Activated T-helper 1 cell treated with anti-CD3 and anti-CD28 coated beads, Interleukin-2, amount 50 U/mL, for 16 hours (primary cell): ENCODE measurements at regions not wholly inside any gene's neighbourhood (a gene's known extent, or its start where the extent isn't known, plus 50 kb on each side); places are given as distances from the start of the nearest gene placed in this dataset.

Experiments
- DNase-seq, 2 donors: peaks; one replicate each; pipeline ENCODE4 v3.0.0-alpha.2; 2020; ENCODE audit warnings: low read depth in 1 of 2, low spot score in 1 of 2

DNA sequence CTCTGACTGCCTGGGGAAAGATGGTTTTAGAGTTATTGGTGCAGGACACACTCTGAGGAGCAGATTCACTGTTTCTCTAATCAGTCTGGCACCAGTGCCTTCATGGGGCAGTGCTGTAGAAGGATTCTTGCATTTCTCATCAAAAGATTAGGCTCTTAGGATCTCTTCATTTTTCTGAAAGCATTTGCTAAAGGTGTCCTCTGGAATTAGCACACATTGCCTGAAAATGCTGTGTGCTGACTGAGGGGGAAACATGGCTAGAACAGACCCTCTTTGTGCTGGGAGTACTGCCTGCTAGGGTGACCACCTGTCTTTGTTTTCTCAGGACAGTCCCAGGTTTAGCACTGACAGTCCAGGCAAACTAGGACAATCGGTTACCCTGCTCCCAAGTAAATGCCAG lies 301.0 kb downstream of the PTEN start:
- no peak for DNase-seq

DNA sequence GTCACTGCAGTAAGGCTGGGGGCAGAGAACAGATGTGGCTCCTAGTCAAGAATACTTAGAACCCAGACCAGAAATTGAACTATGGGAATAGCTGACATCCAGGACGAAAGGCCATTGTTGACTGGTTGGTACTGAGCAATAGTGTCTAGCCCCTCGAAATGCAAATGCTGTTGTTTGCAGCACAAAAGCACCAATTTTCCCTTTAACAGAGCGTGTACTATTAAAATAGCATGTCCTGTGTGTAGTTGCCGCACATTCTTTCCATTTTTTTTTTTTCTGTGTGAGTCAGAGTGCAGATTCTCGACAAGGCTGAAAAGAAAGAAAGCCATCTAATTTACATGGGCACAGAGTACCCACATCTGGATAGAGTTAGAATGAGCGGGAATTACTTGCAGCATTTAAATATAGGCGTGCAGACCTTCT lies 302.4 kb downstream of the PTEN start:
- DNase-seq: no peak

DNA sequence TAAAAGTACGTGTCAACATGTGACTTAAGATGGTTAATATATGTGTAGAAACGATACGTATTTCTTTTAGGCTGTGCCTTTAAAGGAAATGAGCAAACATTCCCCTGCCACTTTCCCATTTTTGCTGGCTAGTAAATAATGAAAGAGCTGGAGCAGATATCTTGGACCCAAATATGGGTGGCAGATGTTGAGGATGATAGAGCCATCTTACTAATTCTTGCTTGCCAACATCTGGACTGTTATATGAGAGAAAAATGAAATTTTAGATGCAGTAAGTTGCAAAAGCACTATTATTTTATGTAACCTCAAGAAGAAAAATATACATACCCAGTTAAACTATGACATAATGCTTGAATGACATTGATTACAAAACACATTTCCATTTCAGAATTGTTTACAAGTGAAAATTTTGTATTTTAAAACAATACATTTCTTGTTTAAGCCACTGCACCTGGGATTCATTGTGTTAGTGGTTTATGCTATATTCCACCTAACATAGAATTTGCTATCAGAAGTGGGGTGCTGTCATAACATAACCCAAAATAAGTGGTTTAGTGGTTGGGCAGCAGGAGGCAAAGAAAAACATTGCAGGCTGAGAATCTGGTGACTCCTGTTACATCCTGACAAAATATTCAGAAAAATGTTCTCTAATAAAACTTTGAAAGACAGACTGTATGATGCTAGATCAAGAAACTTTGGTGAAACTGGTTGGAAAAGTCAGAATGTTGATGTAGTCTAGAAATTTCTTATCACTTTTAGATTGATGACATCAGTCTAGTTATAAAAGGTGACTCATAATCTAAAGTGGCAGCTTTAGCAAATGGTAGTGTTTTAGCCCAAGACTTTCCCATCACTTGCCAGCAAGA lies 305.0 kb downstream of the PTEN start:
- DNase-seq: no peak

DNA sequence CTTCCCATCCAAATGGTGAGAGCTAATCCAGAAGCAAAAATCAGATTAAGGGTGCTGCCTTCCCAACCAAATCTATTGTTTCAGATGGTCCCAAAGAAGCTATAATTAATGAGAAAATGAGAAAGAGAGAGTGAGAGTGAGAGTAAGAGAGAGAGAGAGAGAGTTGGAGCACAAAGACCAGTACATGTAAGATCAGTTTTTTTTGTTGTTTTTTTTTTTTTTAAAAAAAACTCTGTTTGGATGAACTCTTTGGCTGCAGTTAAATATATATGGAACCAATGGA lies 305.6 kb downstream of the PTEN start:
- no peak for DNase-seq

DNA sequence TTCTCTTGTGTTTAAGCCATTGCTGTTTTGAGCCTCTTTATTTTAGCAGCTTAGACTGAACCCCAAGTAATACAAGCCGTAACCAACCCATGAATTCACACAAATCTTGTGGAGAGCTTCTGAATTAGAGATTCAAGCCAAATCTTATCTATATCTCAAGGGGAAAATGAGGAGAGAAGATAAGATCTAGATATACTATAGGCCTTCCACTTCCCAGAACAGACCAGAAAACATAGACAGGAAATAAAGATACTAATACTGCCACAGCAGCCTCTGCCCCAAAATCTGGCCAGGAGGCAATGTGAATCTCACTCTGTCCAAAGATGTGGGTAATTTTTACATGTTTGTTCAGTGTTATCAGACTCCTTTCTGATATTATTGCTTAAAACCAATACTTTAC lies 307.2 kb downstream of the PTEN start:
- DNase-seq: no peak

DNA sequence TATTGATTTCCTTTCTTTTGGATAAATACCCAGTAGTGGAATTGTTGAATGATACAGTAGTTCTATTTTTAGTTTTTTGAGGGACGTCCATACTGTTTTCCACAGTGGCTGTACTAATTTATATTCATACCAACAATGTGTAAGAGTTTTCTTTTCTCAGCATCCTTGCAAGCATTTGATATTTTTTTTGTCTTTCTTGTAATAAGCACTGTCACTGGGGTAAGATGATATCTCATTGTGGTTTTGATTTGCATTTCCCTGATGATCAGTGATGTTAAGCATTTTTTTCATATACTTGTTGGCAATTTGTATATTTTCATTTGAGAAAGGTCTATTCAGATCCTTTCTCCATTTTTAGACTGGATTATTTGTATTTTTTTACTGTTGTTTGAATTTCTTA lies 308.7 kb downstream of the PTEN start:
- DNase-seq: no peak

DNA sequence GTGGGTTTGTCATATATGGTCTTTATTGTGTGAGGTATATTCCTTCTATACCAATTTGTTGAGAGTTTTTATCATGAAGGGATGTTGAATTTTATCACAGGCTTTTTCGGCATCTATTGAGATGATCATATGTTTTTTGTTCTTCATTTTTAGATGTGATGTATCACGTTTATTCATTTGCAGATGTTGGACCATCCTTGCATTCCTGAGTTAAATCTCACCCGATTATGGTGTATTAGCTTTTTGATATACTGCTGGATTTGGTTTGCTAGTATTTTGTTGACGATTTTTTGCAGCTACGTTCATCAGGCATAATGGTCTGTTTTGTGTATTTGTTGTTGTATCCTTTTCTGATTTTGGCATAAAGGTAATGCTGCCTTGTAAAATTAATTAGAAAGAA lies 311.0 kb downstream of the PTEN start:
- DNase-seq: no peak

DNA sequence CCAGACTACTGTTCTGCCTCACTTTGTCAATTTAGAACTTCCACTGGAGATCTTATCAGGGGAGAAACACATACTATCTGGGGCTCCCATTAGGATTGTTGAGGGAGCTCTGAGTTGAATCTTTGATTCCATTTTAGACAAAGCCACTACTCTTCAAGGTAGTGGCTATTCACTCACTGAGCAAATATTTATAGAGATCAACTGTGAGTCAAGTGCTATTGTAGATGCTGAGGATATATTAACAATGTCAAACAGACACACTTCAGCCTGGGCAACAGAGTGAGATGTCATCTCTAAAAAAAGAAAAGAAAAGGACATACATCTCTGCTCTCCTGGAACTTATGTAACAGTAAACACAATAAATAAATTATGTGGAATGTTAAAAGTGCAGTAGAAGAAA lies 315.3 kb downstream of the PTEN start:
- DNase-seq: no peak

DNA sequence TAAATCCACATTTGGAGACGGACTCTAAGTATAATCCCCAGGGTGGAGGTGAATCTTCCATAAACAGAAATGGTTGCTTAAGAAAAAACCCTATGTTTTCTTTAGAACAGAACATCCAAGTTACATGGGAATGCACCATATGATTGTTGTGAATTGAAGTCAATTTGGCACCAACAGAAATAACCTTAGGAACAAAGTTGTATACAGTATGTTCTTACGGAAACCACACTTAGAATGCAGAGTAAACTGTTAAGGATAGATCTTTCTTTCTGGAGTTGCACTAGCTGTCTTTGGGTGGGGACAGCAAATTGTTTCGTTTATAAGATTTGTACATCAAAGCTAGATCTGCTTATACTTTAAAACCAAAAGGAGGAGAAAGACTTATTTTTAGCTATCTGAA lies 316.4 kb downstream of the PTEN start:
- no peak for DNase-seq

DNA sequence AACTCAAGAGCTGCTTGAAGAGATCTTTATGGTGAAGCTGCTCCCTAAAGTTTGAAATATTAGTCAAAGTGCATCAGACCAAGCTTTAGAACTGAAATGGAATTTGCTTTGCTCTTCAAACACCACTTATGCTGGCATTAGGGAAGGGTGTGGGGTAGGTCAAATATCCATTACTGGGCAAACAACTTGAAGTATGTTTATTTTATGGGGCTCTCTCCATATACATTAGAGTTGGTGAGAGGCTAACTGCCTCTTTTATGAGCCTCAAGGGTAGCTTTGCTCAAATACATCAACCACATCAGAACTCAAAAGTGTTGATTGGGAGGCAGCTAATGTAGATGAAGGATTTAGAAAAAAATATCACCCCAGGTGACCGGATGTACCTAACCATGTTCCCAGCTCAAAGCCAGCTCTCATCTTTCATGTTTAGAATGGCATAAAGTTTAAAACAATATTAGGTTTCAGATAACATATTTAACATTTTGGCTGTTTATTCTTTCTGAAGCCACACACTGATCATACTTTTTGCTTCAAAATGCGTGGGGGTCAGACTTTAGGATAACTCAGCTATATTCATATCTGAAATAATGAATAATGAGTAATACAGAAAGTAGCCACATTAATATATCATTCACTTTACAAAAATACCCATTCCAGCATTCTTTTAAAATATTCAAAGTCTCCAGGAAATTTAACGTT lies 318.6 kb downstream of the PTEN start:
- DNase-seq: no peak

DNA sequence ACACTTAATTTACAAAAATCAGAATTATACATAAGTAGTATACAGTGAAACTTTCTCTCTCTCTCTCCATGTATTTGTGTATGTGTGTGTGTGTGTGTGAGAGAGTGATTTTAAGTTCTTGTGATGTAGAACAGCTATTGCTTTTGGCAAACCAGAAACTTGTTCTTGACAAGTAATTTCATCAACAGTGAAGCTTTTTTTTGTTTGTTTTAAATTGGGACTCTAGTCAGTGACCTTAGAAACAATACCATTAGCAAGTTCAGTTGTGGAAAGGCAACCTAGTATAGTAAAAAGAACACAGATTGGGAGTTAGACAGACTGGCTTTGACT lies 319.1 kb downstream of the PTEN start:
- DNase-seq: no peak

DNA sequence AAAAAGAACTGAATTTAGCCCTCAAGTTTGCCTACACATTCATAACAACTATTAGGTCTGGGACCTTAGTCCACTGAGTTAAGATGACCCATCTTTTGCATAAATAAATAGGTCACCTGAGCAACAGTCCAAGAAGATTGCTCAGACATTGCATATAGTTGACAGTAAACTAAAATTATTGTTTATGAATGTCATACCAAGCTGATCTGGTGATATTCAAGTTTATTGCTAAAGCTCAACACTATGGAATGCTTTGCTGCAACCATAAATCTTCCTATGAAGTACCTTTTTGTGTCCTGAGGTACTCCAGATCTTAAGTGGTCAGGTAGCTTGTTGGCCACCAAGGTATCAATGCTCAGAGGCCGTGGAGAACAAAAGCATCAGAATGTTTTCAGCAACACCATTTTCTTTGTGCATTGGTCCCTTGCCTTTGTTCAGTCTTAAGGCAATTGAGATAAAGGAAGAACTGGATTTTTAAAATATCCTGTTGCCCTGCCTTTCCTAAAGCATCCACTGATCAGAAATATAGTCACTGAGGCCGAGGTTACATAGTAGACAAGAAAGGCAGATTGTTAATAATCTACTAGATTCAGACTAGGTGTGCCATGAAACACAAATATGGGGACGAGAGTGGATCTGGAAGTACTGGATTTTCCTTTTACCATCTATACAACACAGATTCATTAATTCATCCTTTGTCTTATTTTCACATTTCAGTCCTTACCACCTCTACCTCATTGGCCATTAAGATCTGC lies 321.3 kb downstream of the PTEN start:
- DNase-seq: no peak

DNA sequence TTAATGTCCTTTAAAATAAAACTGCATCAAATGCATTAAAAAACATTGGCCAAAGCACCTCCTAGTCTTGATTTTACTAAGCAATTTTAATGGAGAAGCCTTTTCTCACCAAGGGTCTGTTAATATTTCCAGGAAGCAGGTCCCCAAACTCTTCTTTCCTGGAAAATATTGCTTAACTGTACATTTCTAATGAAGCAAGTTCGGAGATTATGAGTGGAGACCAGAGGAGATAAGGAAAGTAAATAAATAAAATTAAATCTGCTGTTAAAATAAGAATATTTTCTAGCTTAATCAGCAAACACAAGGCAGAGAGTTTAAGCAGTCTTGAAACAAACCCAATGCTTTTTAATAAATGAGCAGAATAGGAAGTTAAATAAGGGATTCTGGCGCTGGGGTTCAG lies 322.4 kb downstream of the PTEN start:
- DNase-seq: no peak

DNA sequence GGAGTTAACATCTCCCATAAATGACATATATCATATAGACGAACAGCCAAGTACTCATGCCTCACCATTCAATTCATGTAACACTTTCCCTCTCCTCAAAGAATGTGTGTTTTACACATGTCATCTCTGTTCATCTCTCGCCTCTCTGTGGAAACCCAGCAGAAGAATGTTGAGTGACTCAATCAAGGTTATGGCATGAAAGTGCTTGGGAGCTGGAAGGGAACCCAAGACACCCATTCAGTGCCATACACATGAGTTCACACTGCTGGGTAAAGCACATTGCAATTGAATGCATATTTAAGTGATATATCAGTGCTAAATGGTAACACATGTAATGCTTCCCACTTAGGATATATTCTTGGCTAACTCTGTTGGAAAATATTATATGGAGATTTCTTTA lies 322.9 kb downstream of the PTEN start:
- DNase-seq: no peak

DNA sequence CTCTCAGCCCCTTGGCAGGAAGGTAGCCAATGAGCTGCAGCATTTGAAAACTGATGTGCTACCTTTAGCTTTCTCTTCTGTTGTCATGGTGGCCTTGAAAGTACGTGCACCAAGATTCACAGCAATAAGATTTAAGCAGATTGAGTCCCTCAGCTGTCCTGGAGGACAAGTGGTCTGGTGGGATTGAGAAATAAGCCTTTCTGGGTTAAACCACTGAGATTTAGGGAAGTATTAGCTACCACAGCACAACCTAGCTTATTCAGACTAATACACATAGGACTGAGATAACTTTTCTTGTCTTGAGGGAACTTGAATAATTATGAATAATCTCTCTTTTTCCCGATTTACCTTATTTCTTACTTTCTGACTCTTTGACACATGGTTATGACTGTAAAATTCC lies 324.0 kb downstream of the PTEN start:
- DNase-seq: no peak

DNA sequence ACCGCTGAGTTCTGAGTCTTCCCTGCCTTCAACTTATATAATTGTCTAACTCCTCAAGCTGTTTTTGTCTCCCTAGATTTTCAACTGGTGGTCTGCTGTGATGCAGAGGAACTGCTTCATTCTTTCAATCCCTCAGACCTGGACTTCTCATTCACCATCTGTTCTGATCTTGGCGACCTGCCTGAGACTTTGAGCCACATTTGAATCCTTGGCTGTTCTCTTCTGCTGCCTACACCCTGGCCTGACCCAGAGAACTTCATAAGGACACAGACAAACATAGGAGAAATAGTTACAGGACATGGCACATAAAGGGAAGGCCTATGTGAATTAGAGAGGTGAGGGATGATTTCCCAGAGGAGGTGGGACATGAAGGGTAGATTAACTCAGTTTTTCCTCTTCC lies 326.7 kb downstream of the PTEN start:
- no peak for DNase-seq

DNA sequence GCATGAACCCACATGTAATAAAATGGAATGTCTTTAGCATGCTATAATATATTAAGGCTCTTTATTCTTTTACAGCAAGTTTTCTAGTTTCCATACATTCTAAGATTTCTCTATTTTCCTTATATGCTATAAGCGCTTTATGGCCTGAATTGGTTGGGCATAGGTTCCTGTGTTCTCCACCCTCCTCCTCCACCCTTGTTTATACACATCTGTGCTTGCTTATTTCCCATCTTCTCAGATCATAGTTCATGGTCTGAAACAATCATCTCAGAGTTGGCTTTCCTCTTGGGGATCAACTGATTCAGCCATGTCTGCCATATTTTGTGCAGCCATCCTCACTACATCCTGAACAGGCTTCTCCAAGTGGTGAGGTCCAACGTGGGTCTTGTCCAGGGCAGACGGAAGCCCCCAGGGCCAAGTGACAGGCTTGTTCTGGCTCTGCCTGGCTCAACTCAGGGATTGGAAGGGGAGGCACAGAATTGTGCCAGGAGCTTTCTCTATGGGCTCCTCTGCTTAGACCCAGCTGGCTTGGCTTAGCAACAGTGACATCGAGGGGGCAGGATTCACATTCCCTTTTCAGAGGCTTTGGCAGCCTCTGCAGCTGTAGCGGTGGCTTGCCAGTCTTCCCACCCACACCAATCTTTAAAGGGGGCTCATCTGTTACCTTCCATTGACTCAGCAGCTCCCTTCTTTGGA lies 327.3 kb downstream of the PTEN start:
- no peak for DNase-seq

DNA sequence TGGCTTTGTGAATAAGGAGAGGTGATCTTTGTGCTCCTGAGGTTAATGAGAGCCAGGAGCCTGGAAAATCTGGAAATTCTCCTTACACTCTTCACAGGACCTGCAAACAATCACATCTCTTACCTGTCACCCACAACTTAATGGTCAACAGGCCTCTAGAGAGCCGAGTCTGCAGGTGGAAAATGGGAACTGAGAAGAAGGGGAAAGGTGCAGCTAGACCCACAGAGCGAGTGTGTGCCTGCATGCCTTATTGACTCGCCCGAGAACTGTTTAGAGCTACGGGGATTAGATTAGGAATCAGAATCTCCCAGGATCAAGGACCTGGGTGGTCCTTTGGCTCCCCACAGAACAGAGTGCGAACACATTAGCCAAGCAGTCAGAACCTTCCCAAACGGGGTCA lies 329.6 kb downstream of the PTEN start:
- DNase-seq: no peak

DNA sequence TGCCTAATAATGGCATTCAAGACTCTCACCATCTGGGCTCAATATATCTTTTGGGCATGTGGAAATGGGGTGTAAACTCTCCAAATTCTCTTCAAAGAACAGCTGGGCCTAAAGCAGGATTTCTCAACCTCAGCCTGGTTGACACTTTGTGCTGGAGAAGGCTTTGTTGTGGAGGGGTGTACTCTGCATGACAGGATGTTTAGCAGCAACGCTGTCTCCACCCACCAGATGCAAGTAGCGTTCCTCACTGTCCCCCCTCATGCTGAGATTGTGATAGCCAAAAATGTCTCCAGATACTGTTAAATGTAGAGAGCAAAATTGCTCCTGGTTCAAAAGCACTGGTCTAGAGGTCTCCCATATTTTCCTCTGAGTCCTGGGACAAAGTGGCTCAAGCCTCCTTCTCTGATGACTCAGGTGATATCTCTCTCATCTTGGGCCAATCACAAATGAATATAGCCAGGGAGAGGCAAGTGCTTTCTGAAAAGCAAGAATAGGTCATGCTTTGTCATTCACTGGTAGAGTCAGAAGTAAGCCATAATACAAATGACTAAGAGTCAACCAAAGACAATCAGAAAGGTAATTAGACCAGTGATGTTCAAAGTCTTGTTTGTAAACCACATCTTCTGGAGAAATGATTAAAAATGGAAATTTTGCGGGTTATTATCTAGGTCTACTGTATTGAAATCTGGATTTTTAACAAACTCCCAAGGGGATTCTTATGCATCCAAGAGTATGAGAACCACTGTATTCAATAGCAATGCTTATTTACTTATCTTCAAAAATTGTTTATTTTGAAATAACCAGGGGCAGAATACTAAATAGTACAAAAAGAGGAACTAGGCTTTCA lies 330.8 kb downstream of the PTEN start:
- peak in 1 of 2 donors; percentile 14 for DNase-seq

DNA sequence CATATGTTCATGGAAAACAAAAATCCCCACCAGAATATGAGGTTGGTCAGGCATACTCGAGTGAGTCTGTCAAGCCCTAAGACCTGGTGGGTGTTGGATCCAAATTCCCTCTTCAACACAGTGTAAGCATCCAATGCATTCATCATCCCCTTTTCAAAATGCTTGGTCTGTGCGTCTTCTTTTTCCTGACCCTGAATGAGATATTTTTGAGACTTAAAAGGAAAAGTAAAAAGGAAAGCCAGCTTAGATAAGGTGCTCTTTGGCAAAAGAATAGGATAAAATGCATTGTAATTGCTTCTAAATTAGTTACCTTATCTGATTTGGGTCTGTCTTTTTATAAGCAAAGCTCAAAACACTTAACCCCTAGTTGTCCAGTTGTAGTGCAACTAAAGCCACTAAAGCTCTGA lies 331.5 kb downstream of the PTEN start:
- DNase-seq: no peak

DNA sequence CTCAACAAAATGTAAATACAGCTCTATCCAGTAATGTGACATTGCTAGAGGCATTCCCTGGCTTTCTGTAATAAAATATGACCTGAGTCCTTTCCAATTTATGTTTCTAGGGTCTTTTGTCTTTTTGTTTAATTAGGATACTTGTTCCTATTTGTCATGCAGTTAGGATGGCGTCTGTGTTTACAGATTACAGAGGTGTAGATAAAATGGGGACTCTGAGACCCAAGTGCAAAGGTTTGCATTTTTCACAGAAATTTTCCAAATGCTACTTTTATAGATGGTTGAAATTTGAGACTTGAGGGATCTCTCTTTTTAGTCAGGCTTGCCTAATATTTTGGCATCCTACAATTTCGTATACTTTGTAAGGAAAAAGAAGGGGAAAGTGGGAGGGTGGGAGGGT lies 332.4 kb downstream of the PTEN start:
- DNase-seq: no peak
